HCT116 (cell line): ENCODE measurements at regions not wholly inside any gene's neighbourhood (a gene's known extent, or its start where the extent isn't known, plus 50 kb on each side); places are given as distances from the start of the nearest gene placed in this dataset.
A peak's percentile ranks its signal among the peaks of the same experiment; 100 is the strongest.

Experiments used
- ATAC-seq: fragments of 200-7000 bp; cut with Tn5 transposase; 2 replicates; pipeline ENCODE4 v1.9.1; 2020; ENCODE audit warnings: mild to moderate bottlenecking, moderate library complexity
- BruUV-seq: library from RNA; stranded (reverse); fragments of 400-500 nt; replicated peaks from 2 replicates; lab custom pipeline; 2021; lab: Mats Ljungman, UMichigan
- CTCF ChIA-PET: fragments of 300-600 bp; sonication (Branson Sonifier 250); formaldehyde crosslinking; loops from one replicate; lab custom pipeline; 2021; ENCODE audit warnings: antibody characterized with exemption; lab: Charles Lee
- POLR2A ChIA-PET: fragments of 300-600, 350-600 bp; sonication (Branson Sonifier 250); formaldehyde crosslinking; loops from one replicate; lab custom pipeline; 2021; ENCODE audit warnings: antibody characterized with exemption; lab: Charles Lee
- RAD21 ChIA-PET, 2 experiments: fragments of 300-600 bp; sonication (Branson Sonifier 250); formaldehyde crosslinking; loops; one replicate each; lab custom pipeline; 2023; ENCODE audit warnings: low total read pairs in 2 of 2; ENCODE audit not compliant: uncharacterized antibody in 2 of 2, unreplicated experiment in 2 of 2, low non-redundant PET in 1 of 2; lab: Charles Lee
- DNase-seq: peaks from one replicate; pipeline ENCODE4 v3.0.0-alpha.2; 2010; ENCODE audit warnings: low read depth, low spot score
- H2AFZ ChIP-seq: fragments of 200-600 bp; shearing (Covaris generic), sonication (generic); 2 replicates; pipeline ENCODE4 v1.6.1; 2017; ENCODE audit warnings: low read depth, mixed run types, mixed read lengths, antibody characterized with exemption, low read length; ENCODE audit not compliant: poor library complexity, severe bottlenecking
- H3K27ac ChIP-seq: 2 replicates; pipeline ENCODE4 v1.5.1; 2012; ENCODE audit warnings: low read depth, low read length
- H3K27me3 ChIP-seq: fragments of 200-600 bp; sonication (generic); 2 replicates; pipeline ENCODE4 v1.6.1; 2016; ENCODE audit warnings: mixed run types, low read length, mixed read lengths; ENCODE audit not compliant: insufficient read depth
- H3K36me3 ChIP-seq, 2 experiments: fragments of 200-500 bp in 1 of 2; fragments of 200-600 bp in 1 of 2; sonication (Bioruptor generic) in 1 of 2; sonication (generic) in 1 of 2; 2 replicates each; pipeline versions ENCODE4 v1.5.1 to v1.6.1; 2014 to 2016; ENCODE audit warnings: low read length in 2 of 2, inconsistent platforms in 1 of 2, mixed read lengths in 1 of 2, mixed run types in 1 of 2; ENCODE audit not compliant: insufficient read depth in 2 of 2, control insufficient read depth in 1 of 2
- H3K4me1 ChIP-seq, 2 experiments: fragments of 200-600 bp in 1 of 2; sonication (generic) in 1 of 2; 2 replicates each; pipeline versions ENCODE4 v1.5.1 to v1.6.1; 2012 to 2017; ENCODE audit warnings: low read length in 2 of 2, inconsistent platforms in 1 of 2, mild to moderate bottlenecking in 1 of 2, mixed read lengths in 1 of 2, mixed run types in 1 of 2, moderate library complexity in 1 of 2; ENCODE audit not compliant: insufficient read depth in 2 of 2, control insufficient read depth in 1 of 2
- H3K4me2 ChIP-seq: fragments of 200-600 bp; sonication (generic); 2 replicates; pipeline ENCODE4 v1.6.1; 2017; ENCODE audit warnings: mixed run types, low read length, mixed read lengths
- H3K4me3 ChIP-seq, 2 experiments: fragments of 200-600 bp in 1 of 2; sonication (generic) in 1 of 2; replicated peaks in 1 of 2; 2 replicates each; pipeline ENCODE4 v1.5.1; 2011 to 2016; ENCODE audit warnings: low read length in 2 of 2, control low read depth in 1 of 2, low read depth in 1 of 2, mild to moderate bottlenecking in 1 of 2, mixed read lengths in 1 of 2, mixed run types in 1 of 2
- H3K79me2 ChIP-seq: fragments of 200-600 bp; sonication (generic); 2 replicates; pipeline ENCODE4 v1.6.1; 2017; ENCODE audit warnings: mild to moderate bottlenecking, mixed run types, low read length, moderate library complexity, mixed read lengths; ENCODE audit not compliant: insufficient read depth
- H3K9ac ChIP-seq: fragments of 200-600 bp; sonication (generic); 2 replicates; pipeline ENCODE4 v1.6.1; 2016; ENCODE audit warnings: low read length, mixed read lengths
- H3K9me2 ChIP-seq: fragments of 200-600 bp; sonication (generic), shearing (Covaris generic); 2 replicates; pipeline ENCODE4 v1.6.1; 2017; ENCODE audit warnings: mixed run types, mild to moderate bottlenecking, moderate library complexity; ENCODE audit not compliant: insufficient read depth
- H3K9me3 ChIP-seq, 2 experiments: fragments of 200-500 bp in 1 of 2; fragments of 200-600 bp in 1 of 2; sonication (Bioruptor generic) in 1 of 2; sonication (generic) in 1 of 2; 2 replicates each; pipeline ENCODE4 v1.6.1; 2014 to 2017; ENCODE audit warnings: low read length in 2 of 2, mixed read lengths in 2 of 2, inconsistent platforms in 1 of 2, low read depth in 1 of 2, mild to moderate bottlenecking in 1 of 2, mixed run types in 1 of 2, moderate library complexity in 1 of 2; ENCODE audit not compliant: control insufficient read depth in 1 of 2, insufficient read depth in 1 of 2
- H4K20me1 ChIP-seq: fragments of 200-600 bp; sonication (generic), shearing (Covaris generic); 2 replicates; pipeline ENCODE4 v1.6.1; 2017; ENCODE audit warnings: mixed run types, mild to moderate bottlenecking, moderate library complexity; ENCODE audit not compliant: insufficient read depth
- CBX3 ChIP-seq: IDR thresholded peaks from 2 replicates; pipeline ENCODE4 v1.6.1; 2012; ENCODE audit warnings: low read depth
- CEBPB ChIP-seq: IDR thresholded peaks from 2 replicates; pipeline ENCODE4 v1.6.1; 2012; ENCODE audit warnings: low read depth
- EGR1 ChIP-seq: IDR thresholded peaks from 2 replicates; pipeline ENCODE4 v1.6.1; 2012; ENCODE audit warnings: low read depth
- FOSL1 ChIP-seq: IDR thresholded peaks from 2 replicates; pipeline ENCODE4 v1.6.1; 2012; ENCODE audit warnings: low read depth
- SIN3A ChIP-seq: IDR thresholded peaks from 2 replicates; pipeline ENCODE4 v1.6.1; 2012; ENCODE audit warnings: low read depth
- ZFX ChIP-seq: fragments of 450-650 bp; IDR thresholded peaks from 2 replicates; pipeline ENCODE4 v1.6.1; 2017
- intact Hi-C: fragments of 100-400 bp; cut with micrococcal nuclease; formaldehyde crosslinking; loops from 2 replicates; pipeline ENCODE4 v1.10.0; 2022

DNA sequence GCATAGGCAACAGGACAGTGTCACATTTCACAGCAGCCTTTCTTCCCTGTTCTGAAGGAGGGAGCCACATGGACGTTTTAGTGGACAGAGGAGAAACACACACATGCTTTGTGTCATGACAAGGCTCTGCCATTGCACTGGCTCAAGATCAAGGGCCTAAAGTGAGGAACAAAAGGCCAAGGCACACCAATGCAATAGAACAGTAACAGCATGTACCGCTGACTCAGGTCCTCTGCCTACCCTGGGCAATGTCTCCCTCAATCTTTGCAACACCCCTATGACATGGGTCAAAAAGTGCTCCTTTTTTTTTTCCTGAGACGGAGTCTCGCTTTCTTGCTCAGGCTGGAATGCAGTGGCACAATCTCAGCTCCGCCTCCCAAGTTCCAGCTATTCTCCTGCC lies 57.8 kb upstream of the SDK1 start:
- RAD21 ChIA-PET, result interaction anchor here in 1 of 2 experiments (0.7 kb wide), 1 partner anchor 110 kb away, joined by 3 read pairs; no protein-coding TSS in a partner anchor
- DNase-seq (no peak), ATAC-seq (peak; percentile 18)
- H3K36me3 ChIP-seq, result no peaks in the 10 kb centered on the region
- no peaks in the 10 kb centered on the region for H4K20me1 ChIP-seq
- H3K27ac ChIP-seq, result no peak overlapping the region
- intact Hi-C loops, result no loop called here
- no peak overlapping the region for H3K9ac ChIP-seq
- peaks cover 20 to 22% of the 10 kb centered on the region in 2 experiments for H3K4me1 ChIP-seq
- no TSS peak for BruUV-seq
- peak overlapping the region; percentile 45 for H3K4me2 ChIP-seq
- H3K9me3 ChIP-seq, result peaks cover 0 to 3% of the 10 kb centered on the region in 2 experiments; a peak in 1 of 4 replicates
- TF ChIP-seq CBX3 (0 out of 2 replicates have a peak, but pooled peaks have one; percentile 7), ZFX (no peak)
- TF ChIP-seq, all 23 proteins: peak for 1
- no peaks in the 10 kb centered on the region for H3K9me2 ChIP-seq
- POLR2A ChIA-PET, result no interaction called here
- no peak overlapping the region for H2AFZ ChIP-seq
- H3K79me2 ChIP-seq, result no peaks in the 10 kb centered on the region
- CTCF ChIA-PET, result no interaction called here
- H3K27me3 ChIP-seq, result no peaks in the 10 kb centered on the region
- H3K4me3 ChIP-seq, result 0 out of 4 replicates have a peak overlapping the region, but pooled peaks of 1 of the 2 experiments have one; percentile 7

DNA sequence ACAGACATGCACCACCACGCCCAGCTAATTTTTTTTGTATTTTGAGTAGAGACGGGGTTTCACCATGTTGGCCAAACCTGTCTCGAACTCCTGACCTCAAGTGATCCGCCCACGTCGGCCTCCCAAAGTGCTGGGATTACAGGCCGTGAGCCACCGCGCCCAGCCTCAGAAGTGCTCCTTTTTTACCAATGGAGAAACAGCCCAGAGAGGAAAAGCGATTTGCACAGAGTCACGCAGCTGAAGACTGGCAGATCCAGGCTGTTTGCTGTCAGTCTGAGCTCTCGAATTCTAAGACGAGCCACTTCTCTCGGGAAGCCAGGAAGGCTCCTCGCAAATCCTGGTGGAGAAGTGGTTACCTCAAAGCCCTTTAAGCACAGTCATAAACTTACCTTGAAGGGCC lies 57.4 kb upstream of the SDK1 start:
- Histone ChIP-seq H3K4me3 (0 out of 4 replicates have a peak overlapping the region, but pooled peaks of 1 of the 2 experiments have one; percentile 7), H3K36me3 (no peaks in the 10 kb centered on the region), H3K4me2 (peak overlapping the region; percentile 45), H3K27ac (no peak overlapping the region), H3K9me3 (peaks cover 0 to 3% of the 10 kb centered on the region in 2 experiments; a peak in 1 of 4 replicates), H3K4me1 (peaks cover 20 to 22% of the 10 kb centered on the region in 2 experiments), H3K27me3 (no peaks in the 10 kb centered on the region), H4K20me1 (no peaks in the 10 kb centered on the region), H3K79me2 (no peaks in the 10 kb centered on the region), H2AFZ (peak overlapping the region; percentile 0), H3K9ac (no peak overlapping the region), H3K9me2 (no peaks in the 10 kb centered on the region)
- intact Hi-C loops, result no loop called here
- ChIA-PET POLR2A (no interaction called here), RAD21 (interaction anchor here in 1 of 2 experiments (0.7 kb wide), 1 partner anchor 109 kb away, joined by 3 read pairs; no protein-coding TSS in a partner anchor), CTCF (no interaction called here)
- DNase-seq (no peak), ATAC-seq (peak; percentile 45)
- TF ChIP-seq CEBPB (no peak), EGR1 (peak; percentile 61; the same call in 1 of the 2 replicates), FOSL1 (no peak), CBX3 (0 out of 2 replicates have a peak, but pooled peaks have one; percentile 8), SIN3A (no peak)
- BruUV-seq, result no TSS peak
